OCI-LY7 (cell line): ENCODE measurements at regions not wholly inside any gene's neighbourhood (a gene's known extent, or its start where the extent isn't known, plus 50 kb on each side); places are given as distances from the start of the nearest gene placed in this dataset.

Experiments used
- BruUV-seq: library from RNA; stranded (reverse); fragments of 400-500 nt; replicated peaks from 2 replicates; lab custom pipeline; 2021; lab: Mats Ljungman, UMichigan
- CTCF ChIA-PET: fragments of 300-600 bp; sonication (Branson Sonifier 250); formaldehyde crosslinking; loops from one replicate; lab custom pipeline; 2022; ENCODE audit warnings: antibody characterized with exemption; ENCODE audit not compliant: unreplicated experiment; lab: Charles Lee
- POLR2A ChIA-PET: fragments of 300-600 bp; sonication (Branson Sonifier 250); formaldehyde crosslinking; loops from one replicate; lab custom pipeline; 2022; ENCODE audit warnings: antibody characterized with exemption; lab: Charles Lee
- DNase-seq: peaks from one replicate; pipeline ENCODE4 v3.0.0-alpha.2; 2015; ENCODE audit warnings: low spot score
- H2AFZ ChIP-seq: fragments of 200-600 bp; sonication (generic), shearing (Covaris generic); 2 replicates; pipeline ENCODE4 v1.6.1; 2014; ENCODE audit warnings: mild to moderate bottlenecking, antibody characterized with exemption, low read length, moderate library complexity
- H3K27ac ChIP-seq: fragments of 200-600 bp; sonication (generic); 2 replicates; pipeline ENCODE4 v1.5.1; 2014; ENCODE audit warnings: mixed run types, low read depth, mild to moderate bottlenecking, moderate library complexity, low read length, inconsistent platforms; ENCODE audit not compliant: poor library complexity, severe bottlenecking
- H3K36me3 ChIP-seq: fragments of 200-600 bp; sonication (generic); 2 replicates; pipeline ENCODE4 v1.6.1; 2014; ENCODE audit warnings: mild to moderate bottlenecking, antibody characterized with exemption, low read length, moderate library complexity, mixed read lengths; ENCODE audit not compliant: insufficient read depth
- H3K4me1 ChIP-seq: fragments of 200-600 bp; sonication (generic); 2 replicates; pipeline ENCODE4 v1.5.1; 2014; ENCODE audit warnings: mild to moderate bottlenecking, low read length; ENCODE audit not compliant: insufficient read depth, poor library complexity, severe bottlenecking
- H3K4me2 ChIP-seq: fragments of 200-600 bp; sonication (generic); 2 replicates; pipeline ENCODE4 v1.6.1; 2014; ENCODE audit warnings: mild to moderate bottlenecking, low read length
- H3K4me3 ChIP-seq: fragments of 200-600 bp; sonication (generic); 2 replicates; pipeline ENCODE4 v1.5.1; 2014; ENCODE audit warnings: mild to moderate bottlenecking, low read depth, low read length; ENCODE audit not compliant: poor library complexity, severe bottlenecking
- H3K79me2 ChIP-seq: fragments of 200-600 bp; sonication (generic); 2 replicates; pipeline ENCODE4 v1.6.1; 2016; ENCODE audit warnings: low read depth, mild to moderate bottlenecking, low read length, moderate library complexity, mixed read lengths; ENCODE audit not compliant: insufficient read depth
- H3K9me2 ChIP-seq: fragments of 200-600 bp; sonication (generic); 2 replicates; pipeline ENCODE4 v1.6.1; 2016; ENCODE audit warnings: mild to moderate bottlenecking, low read length, mixed read lengths; ENCODE audit not compliant: insufficient read depth
- H3K9me3 ChIP-seq: fragments of 200-600 bp; sonication (generic); 2 replicates; pipeline ENCODE4 v1.6.1; 2014; ENCODE audit warnings: mild to moderate bottlenecking, mixed run types, low read length, mixed read lengths
- H4K20me1 ChIP-seq: fragments of 200-600 bp; sonication (generic); 2 replicates; pipeline ENCODE4 v1.6.1; 2014; ENCODE audit warnings: mild to moderate bottlenecking, antibody characterized with exemption, low read length, moderate library complexity, mixed read lengths; ENCODE audit not compliant: insufficient read depth
- EZH2phosphoT487 ChIP-seq: fragments of 200-600 bp; sonication (generic); IDR thresholded peaks from 2 replicates; pipeline ENCODE4 v1.6.1; 2018; ENCODE audit warnings: low read depth, borderline replicate concordance, mild to moderate bottlenecking, mixed run types, antibody characterized with exemption, low read length, moderate library complexity, mixed read lengths
- intact Hi-C: fragments of 100-400 bp; cut with micrococcal nuclease; formaldehyde crosslinking; loops from one replicate; pipeline ENCODE4 v1.10.0; 2022; ENCODE audit not compliant: unreplicated experiment
- TF ChIP-seq, protein P1 (sequence below): fragments of 200-600 bp; sonication (generic); conservative IDR thresholded peaks from 2 replicates; pipeline ENCODE4 v1.5.1; 2014; ENCODE audit warnings: mild to moderate bottlenecking, antibody characterized with exemption, low read length, moderate library complexity, mixed read lengths

DNA sequence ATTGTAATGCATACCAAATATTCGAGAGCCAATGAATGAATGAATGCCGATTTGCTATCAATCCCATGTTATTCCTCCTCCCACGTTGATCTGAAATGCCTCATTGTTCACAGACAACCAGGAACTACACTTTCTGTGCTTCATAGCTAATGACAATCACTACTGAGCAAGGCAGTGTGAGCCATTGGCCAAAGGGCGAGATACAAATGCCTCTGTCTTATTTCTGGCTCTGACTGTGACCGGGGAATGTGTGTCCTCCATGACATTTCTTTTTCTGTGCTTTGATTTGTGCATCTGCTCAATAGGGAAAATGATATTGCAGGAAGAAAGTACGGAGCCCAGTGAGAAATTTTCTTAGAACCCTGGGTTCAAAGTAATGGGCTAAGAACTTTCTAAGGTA, 217.1 kb downstream of the CXCL12 start:
- Histone ChIP-seq H3K27ac (no peak overlapping the region), H3K4me3 (no peak overlapping the region), H3K4me2 (no peak overlapping the region), H3K9me2 (no peaks in the 10 kb centered on the region; the same call in 1 of the 2 replicates), H3K4me1 (no peaks in the 10 kb centered on the region), H3K9me3 (no peaks in the 10 kb centered on the region), H2AFZ (no peak overlapping the region), H3K79me2 (no peaks in the 10 kb centered on the region), H4K20me1 (no peaks in the 10 kb centered on the region), H3K36me3 (no peaks in the 10 kb centered on the region)
- CTCF ChIA-PET: no interaction called here
- TF ChIP-seq, protein P1, sequence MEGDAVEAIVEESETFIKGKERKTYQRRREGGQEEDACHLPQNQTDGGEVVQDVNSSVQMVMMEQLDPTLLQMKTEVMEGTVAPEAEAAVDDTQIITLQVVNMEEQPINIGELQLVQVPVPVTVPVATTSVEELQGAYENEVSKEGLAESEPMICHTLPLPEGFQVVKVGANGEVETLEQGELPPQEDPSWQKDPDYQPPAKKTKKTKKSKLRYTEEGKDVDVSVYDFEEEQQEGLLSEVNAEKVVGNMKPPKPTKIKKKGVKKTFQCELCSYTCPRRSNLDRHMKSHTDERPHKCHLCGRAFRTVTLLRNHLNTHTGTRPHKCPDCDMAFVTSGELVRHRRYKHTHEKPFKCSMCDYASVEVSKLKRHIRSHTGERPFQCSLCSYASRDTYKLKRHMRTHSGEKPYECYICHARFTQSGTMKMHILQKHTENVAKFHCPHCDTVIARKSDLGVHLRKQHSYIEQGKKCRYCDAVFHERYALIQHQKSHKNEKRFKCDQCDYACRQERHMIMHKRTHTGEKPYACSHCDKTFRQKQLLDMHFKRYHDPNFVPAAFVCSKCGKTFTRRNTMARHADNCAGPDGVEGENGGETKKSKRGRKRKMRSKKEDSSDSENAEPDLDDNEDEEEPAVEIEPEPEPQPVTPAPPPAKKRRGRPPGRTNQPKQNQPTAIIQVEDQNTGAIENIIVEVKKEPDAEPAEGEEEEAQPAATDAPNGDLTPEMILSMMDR: no peak
- no peak for TF ChIP-seq EZH2phosphoT487
- BruUV-seq: no TSS peak
- POLR2A ChIA-PET: no interaction called here
- intact Hi-C loops: no loop called here
- DNase-seq: no peak

DNA sequence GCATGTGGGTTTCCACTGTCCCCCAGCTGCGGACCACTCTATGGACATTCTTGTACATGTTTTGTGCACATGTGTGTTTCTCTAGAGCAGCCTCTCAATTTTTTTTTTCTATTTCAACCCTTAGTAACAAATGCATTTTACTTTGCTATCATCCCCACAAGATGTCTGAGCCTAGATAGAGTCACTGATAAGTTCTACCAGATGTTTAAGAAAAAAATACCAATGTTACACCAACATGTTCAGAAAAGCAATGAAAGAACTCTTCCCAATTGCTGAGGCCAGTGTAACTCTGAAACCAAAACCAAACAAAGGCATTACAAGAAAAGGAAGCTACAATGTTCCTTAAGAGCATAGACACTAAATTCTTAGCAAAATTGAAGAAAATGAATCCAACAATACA, 218.5 kb downstream of the CXCL12 start:
- H2AFZ ChIP-seq: no peak overlapping the region
- no TSS peak for BruUV-seq
- no peaks in the 10 kb centered on the region for H3K36me3 ChIP-seq
- POLR2A ChIA-PET: interaction anchor here (0.6 kb wide), 1 partner anchor 27 kb away, joined by 4 read pairs; no protein-coding TSS in a partner anchor
- no peaks in the 10 kb centered on the region for H3K79me2 ChIP-seq
- H3K4me1 ChIP-seq: no peaks in the 10 kb centered on the region
- TF ChIP-seq, protein P1: no peak
- TF ChIP-seq EZH2phosphoT487: no peak
- CTCF ChIA-PET: no interaction called here
- H3K4me2 ChIP-seq: no peak overlapping the region
- intact Hi-C loops: no loop called here
- H4K20me1 ChIP-seq: no peaks in the 10 kb centered on the region
- no peaks in the 10 kb centered on the region; the same call in 1 of the 2 replicates for H3K9me2 ChIP-seq
- H3K9me3 ChIP-seq: no peaks in the 10 kb centered on the region
- no peak overlapping the region for H3K4me3 ChIP-seq
- H3K27ac ChIP-seq: no peak overlapping the region
- no peak for DNase-seq

DNA sequence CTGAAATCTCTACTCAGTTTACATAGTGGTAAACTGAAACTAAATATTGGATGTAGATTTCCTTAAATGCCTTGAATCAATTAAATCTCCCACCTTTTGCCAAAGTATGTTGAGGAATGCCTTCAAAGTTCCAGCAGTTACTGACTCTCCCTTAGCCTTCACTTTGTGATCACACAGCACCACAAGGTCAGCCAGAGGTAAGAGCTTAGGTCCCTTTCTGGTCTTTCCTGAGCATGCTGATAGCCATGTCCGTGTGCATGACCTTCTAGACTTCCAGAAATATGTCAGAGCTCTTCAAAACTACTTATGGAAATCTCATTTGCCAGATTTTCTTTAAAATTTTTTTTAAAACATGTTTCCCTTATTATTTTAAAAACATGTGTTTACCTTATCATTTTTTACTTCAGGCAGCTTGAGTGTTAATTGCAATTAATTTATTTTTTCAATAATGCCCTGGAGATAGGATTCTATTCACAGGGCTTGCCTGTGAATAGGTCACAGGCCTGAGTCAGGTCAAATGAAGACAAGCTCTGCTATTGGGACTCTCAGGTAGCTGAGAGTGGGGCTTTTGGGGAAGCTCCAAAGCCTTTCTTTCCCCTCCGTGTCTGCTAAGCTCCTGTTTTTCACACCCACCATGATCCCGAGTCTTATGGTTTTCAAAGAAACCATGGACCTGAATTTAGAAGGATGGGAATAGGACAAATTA, 220.5 kb downstream of the CXCL12 start:
- no peaks in the 10 kb centered on the region for H3K9me2 ChIP-seq
- TF ChIP-seq EZH2phosphoT487: no peak
- TF ChIP-seq, protein P1: no peak
- no peak overlapping the region for H3K4me2 ChIP-seq
- intact Hi-C loops: no loop called here
- no peaks in the 10 kb centered on the region for H4K20me1 ChIP-seq
- POLR2A ChIA-PET: no interaction called here
- H3K79me2 ChIP-seq: no peaks in the 10 kb centered on the region
- H3K4me1 ChIP-seq: no peaks in the 10 kb centered on the region
- H3K4me3 ChIP-seq: no peak overlapping the region
- no peaks in the 10 kb centered on the region for H3K9me3 ChIP-seq
- BruUV-seq: no TSS peak
- CTCF ChIA-PET: no interaction called here
- H3K36me3 ChIP-seq: no peaks in the 10 kb centered on the region
- no peak overlapping the region for H3K27ac ChIP-seq
- H2AFZ ChIP-seq: no peak overlapping the region
- no peak for DNase-seq
